GM13976 (cell line): ENCODE measurements at regions not wholly inside any gene's neighbourhood (a gene's known extent, or its start where the extent isn't known, plus 50 kb on each side); places are given as distances from the start of the nearest gene placed in this dataset.

Experiments used
- DNase-seq: peaks from one replicate; pipeline ENCODE4 v3.0.0; 2012; ENCODE audit warnings: low spot score
- CTCF ChIP-seq: IDR thresholded peaks from 2 replicates; pipeline ENCODE4 v1.5.1; 2012; ENCODE audit warnings: borderline replicate concordance, mild to moderate bottlenecking; ENCODE audit not compliant: insufficient read depth; ENCODE audit errors: extremely low read depth, missing control alignments, control extremely low read depth
- in situ Hi-C: fragments of 300-500 bp; cut with MboI; formaldehyde crosslinking; loops from one replicate; pipeline ENCODE4 v1.12.0; 2022; ENCODE audit warnings: low sequenced_read_pairs, mixed read lengths, inconsistent platforms; ENCODE audit not compliant: unreplicated experiment

- TF ChIP-seq CTCF: no peak
- in situ Hi-C loops: no loop called here
- DNase-seq: no peak
Observed at GRCh38 chr3:158983216-158984099, 181.6 kb downstream of the MFSD1 start.

GRCh38 chr3:158991146-158991705 lies 189.4 kb downstream of the MFSD1 start:
- no peak for DNase-seq
- in situ Hi-C loops: no loop called here

DNA sequence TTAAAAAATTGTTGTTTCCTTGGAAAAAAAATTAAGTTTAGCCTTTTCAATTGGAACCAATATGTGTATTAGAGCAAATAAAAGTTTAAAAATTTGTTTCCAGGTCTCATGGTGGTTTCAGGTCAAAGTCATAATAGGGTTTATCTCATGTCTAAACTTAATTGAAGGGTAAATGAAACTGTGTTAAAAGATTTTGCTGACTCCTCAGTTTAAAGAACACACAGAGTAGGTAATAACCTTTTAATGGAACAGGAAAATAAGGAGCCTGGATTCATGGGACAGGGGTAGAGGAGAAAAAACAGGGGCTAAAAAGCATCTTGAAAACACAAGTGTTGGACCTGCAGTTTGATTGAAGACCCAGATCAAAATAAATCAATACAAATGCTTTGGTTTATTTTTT lies 190.6 kb downstream of the MFSD1 start:
- TF ChIP-seq CTCF: no peak
- in situ Hi-C loops: no loop called here
- no peak for DNase-seq

More at GRCh38 chr3:158991146-158991705, 189.4 kb downstream of the MFSD1 start:
- TF ChIP-seq CTCF: no peak

- TF ChIP-seq CTCF: no peak
- in situ Hi-C loops: no loop called here
- DNase-seq: no peak
Observed at GRCh38 chr3:158994386-158994785, 192.5 kb downstream of the MFSD1 start.

- DNase-seq: no peak
- in situ Hi-C loops: no loop called here
- no peak for TF ChIP-seq CTCF
Observed at GRCh38 chr3:159001711-159002110, 199.9 kb downstream of the MFSD1 start.

DNA sequence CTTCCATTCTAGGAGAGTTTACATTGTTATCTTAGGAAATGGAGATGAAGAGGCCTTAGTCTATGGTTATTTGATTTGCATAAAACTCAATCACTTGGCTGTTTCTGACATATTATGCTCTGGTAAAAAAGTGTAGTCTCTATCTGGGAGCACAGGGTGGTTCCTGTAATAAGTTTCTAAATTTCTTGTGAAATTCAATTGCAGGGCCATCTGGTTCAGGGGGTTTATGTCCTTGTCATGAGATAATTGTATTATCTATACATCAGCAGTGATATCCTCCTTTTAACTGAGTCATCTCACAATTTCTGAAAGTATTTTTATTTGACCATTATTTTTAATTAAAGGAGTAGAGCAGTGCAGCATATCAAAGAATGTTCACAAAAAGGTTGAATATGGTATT lies 203.3 kb downstream of the MFSD1 start:
- TF ChIP-seq CTCF: no peak
- no peak for DNase-seq
- in situ Hi-C loops: no loop called here

- TF ChIP-seq CTCF: no peak
- in situ Hi-C loops: no loop called here
- DNase-seq: no peak
Observed at GRCh38 chr3:159007331-159007730, 205.5 kb downstream of the MFSD1 start.
